Upper lobe of left lung (tissue), 4 donors: ENCODE measurements at regions not wholly inside any gene's neighbourhood (a gene's known extent, or its start where the extent isn't known, plus 50 kb on each side); places are given as distances from the start of the nearest gene placed in this dataset.

Experiments
- CTCF ChIP-seq, 6 experiments: fragments of 450-650 bp in 4 of 6; fragments of 200-600 bp in 2 of 6; sonication (generic) in 2 of 6; IDR thresholded peaks; one replicate each; pipeline ENCODE4 v1.5.1; 2016 to 2019; ENCODE audit warnings: antibody characterized with exemption in 6 of 6
- POLR2A ChIP-seq, 4 donors: fragments of 450-650 bp; IDR thresholded peaks; one replicate each; pipeline ENCODE4 v1.5.1; 2016 to 2017; ENCODE audit warnings: antibody characterized with exemption in 4 of 4, mild to moderate bottlenecking in 2 of 4

GRCh38 chr3:154071146-154071545, 50.0 kb upstream of the ARHGEF26 start:
- TF ChIP-seq CTCF (IDR thresholded peaks at IDR 0.05) (no peak), POLR2A (IDR thresholded peaks at IDR 0.05) (no peak)
